Neural progenitor cell (in vitro differentiated cells): ENCODE measurements at regions not wholly inside any gene's neighbourhood (a gene's known extent, or its start where the extent isn't known, plus 50 kb on each side); places are given as distances from the start of the nearest gene placed in this dataset.

Experiments used
- DNase-seq: peaks from one replicate; pipeline ENCODE4 v3.0.0-alpha.2; 2016; ENCODE audit warnings: low spot score
- H2AFZ ChIP-seq: fragments of 200-600 bp; sonication (generic); replicated peaks from 2 replicates; pipeline ENCODE4 v1.6.1; 2016; ENCODE audit warnings: antibody characterized with exemption
- H3F3A ChIP-seq: fragments of 200-600 bp; sonication (generic); 2 replicates; pipeline ENCODE4 v1.6.1; 2016; ENCODE audit warnings: antibody characterized with exemption, low read depth
- H3K27ac ChIP-seq: fragments of 200-600 bp; sonication (generic); 2 replicates; pipeline ENCODE4 v1.5.1; 2016; ENCODE audit warnings: mild to moderate bottlenecking
- H3K27me3 ChIP-seq: fragments of 200-600 bp; sonication (generic); 2 replicates; pipeline ENCODE4 v1.6.1; 2016; ENCODE audit warnings: mild to moderate bottlenecking, moderate library complexity
- H3K36me3 ChIP-seq: fragments of 200-600 bp; sonication (generic); 2 replicates; pipeline ENCODE4 v1.5.1; 2016
- H3K4me1 ChIP-seq: fragments of 200-600 bp; sonication (generic); 2 replicates; pipeline ENCODE4 v1.6.1; 2016; ENCODE audit warnings: mixed run types
- H3K4me2 ChIP-seq: fragments of 200-600 bp; sonication (generic); 2 replicates; pipeline ENCODE4 v1.6.1; 2016
- H3K4me3 ChIP-seq: fragments of 200-600 bp; sonication (generic); 2 replicates; pipeline ENCODE4 v1.5.1; 2016
- H3K79me2 ChIP-seq: fragments of 200-600 bp; sonication (generic); 2 replicates; pipeline ENCODE4 v1.6.1; 2016; ENCODE audit warnings: low read depth
- H3K9ac ChIP-seq: fragments of 200-600 bp; sonication (generic); 2 replicates; pipeline ENCODE4 v1.6.1; 2016
- H3K9me3 ChIP-seq: fragments of 200-600 bp; sonication (generic); 2 replicates; pipeline ENCODE4 v1.5.1; 2016; ENCODE audit warnings: low read depth
- H4K20me1 ChIP-seq: fragments of 200-600 bp; sonication (generic); 2 replicates; pipeline ENCODE4 v1.6.1; 2016; ENCODE audit warnings: low read depth
- H3K27ac Mint-ChIP-seq: 3 replicates; pipeline ENCODE4 v1.8.0; 2021; ENCODE audit warnings: mixed read lengths
- H3K27me3 Mint-ChIP-seq: 2 replicates; pipeline ENCODE4 v1.8.0; 2022; ENCODE audit warnings: low read depth, mild to moderate bottlenecking, inconsistent platforms, moderate library complexity, mixed read lengths; ENCODE audit not compliant: insufficient read depth
- H3K36me3 Mint-ChIP-seq: 3 replicates; pipeline ENCODE4 v1.8.0; 2021; ENCODE audit warnings: mixed read lengths
- H3K4me1 Mint-ChIP-seq: 3 replicates; pipeline ENCODE4 v1.8.0; 2021; ENCODE audit warnings: mixed read lengths
- H3K4me3 Mint-ChIP-seq: 3 replicates; pipeline ENCODE4 v1.8.0; 2021; ENCODE audit warnings: mild to moderate bottlenecking, moderate library complexity, mixed read lengths
- H3K9me3 Mint-ChIP-seq: 3 replicates; pipeline ENCODE4 v1.8.0; 2020; ENCODE audit warnings: mixed read lengths
- CTCF ChIP-seq: fragments of 200-600 bp; sonication (generic); IDR thresholded peaks from 2 replicates; pipeline ENCODE4 v1.5.1; 2017; ENCODE audit warnings: antibody characterized with exemption, mild to moderate bottlenecking
- EZH2 ChIP-seq: fragments of 200-600 bp; sonication (generic); IDR thresholded peaks from 2 replicates; pipeline ENCODE4 v1.6.1; 2017; ENCODE audit warnings: antibody characterized with exemption, mild to moderate bottlenecking, moderate library complexity
- EZH2phosphoT487 ChIP-seq: fragments of 200-600 bp; sonication (generic); IDR thresholded peaks from 2 replicates; pipeline ENCODE4 v1.6.1; 2017; ENCODE audit warnings: antibody characterized with exemption

GRCh38 chr1:60921175-60921574 is 161.2 kb upstream of the NFIA start:
- Histone ChIP-seq H3F3A (peaks cover 16% of the 10 kb centered on the region), H3K4me2 (peak overlapping the region; percentile 55), H3K4me3 (no peak overlapping the region), H3K27me3 (peaks cover 41% of the 10 kb centered on the region), H3K9ac (no peak overlapping the region), H3K9me3 (no peaks in the 10 kb centered on the region), H4K20me1 (peaks cover 14% of the 10 kb centered on the region), H3K27ac (no peak overlapping the region), H2AFZ (no peak overlapping the region), H3K36me3 (no peaks in the 10 kb centered on the region), H3K4me1 (peaks cover 31% of the 10 kb centered on the region), H3K79me2 (no peaks in the 10 kb centered on the region)
- peaks cover 63% of the 10 kb centered on the region for H3K4me1 Mint-ChIP-seq
- no peaks in the 10 kb centered on the region for H3K36me3 Mint-ChIP-seq
- H3K27ac Mint-ChIP-seq: no peak overlapping the region
- no peak for TF ChIP-seq CTCF
- TF ChIP-seq EZH2: no peak
- TF ChIP-seq EZH2phosphoT487: peak; percentile 73
- peak; percentile 83 for DNase-seq
- peaks cover 6% of the 10 kb centered on the region for H3K27me3 Mint-ChIP-seq
- no peak overlapping the region for H3K4me3 Mint-ChIP-seq
- no peaks in the 10 kb centered on the region for H3K9me3 Mint-ChIP-seq

- Histone ChIP-seq H3K36me3 (no peaks in the 10 kb centered on the region), H2AFZ (no peak overlapping the region), H3K4me1 (peaks cover 35% of the 10 kb centered on the region), H3F3A (peaks cover 16% of the 10 kb centered on the region), H4K20me1 (peaks cover 14% of the 10 kb centered on the region), H3K9ac (no peak overlapping the region), H3K9me3 (no peaks in the 10 kb centered on the region), H3K4me2 (peak overlapping the region; percentile 55), H3K27ac (no peak overlapping the region), H3K4me3 (no peak overlapping the region), H3K79me2 (no peaks in the 10 kb centered on the region), H3K27me3 (peaks cover 47% of the 10 kb centered on the region)
- Mint-ChIP-seq H3K27ac (no peak overlapping the region), H3K4me3 (no peak overlapping the region), H3K4me1 (peaks cover 60% of the 10 kb centered on the region), H3K27me3 (peaks cover 9% of the 10 kb centered on the region), H3K9me3 (peaks cover 3% of the 10 kb centered on the region), H3K36me3 (no peaks in the 10 kb centered on the region)
- peak; percentile 16 for TF ChIP-seq EZH2phosphoT487
- no peak for TF ChIP-seq EZH2
- DNase-seq: peak; percentile 52
Observed at GRCh38 chr1:60920561-60920960, 161.8 kb upstream of the NFIA start.

- H3K27ac ChIP-seq: no peak overlapping the region
- no peak overlapping the region for H3K9ac ChIP-seq
- no peaks in the 10 kb centered on the region for H3K36me3 ChIP-seq
- no peak overlapping the region for H2AFZ ChIP-seq
- Mint-ChIP-seq H3K9me3 (peaks cover 4% of the 10 kb centered on the region), H3K27ac (no peak overlapping the region), H3K4me1 (peaks cover 52% of the 10 kb centered on the region), H3K27me3 (peaks cover 15% of the 10 kb centered on the region), H3K36me3 (no peaks in the 10 kb centered on the region), H3K4me3 (no peak overlapping the region)
- H3K27me3 ChIP-seq: peaks cover 59% of the 10 kb centered on the region
- H3K9me3 ChIP-seq: no peaks in the 10 kb centered on the region
- peaks cover 14% of the 10 kb centered on the region for H4K20me1 ChIP-seq
- no peak for TF ChIP-seq CTCF
- TF ChIP-seq EZH2phosphoT487: no peak
- no peak for TF ChIP-seq EZH2
- no peaks in the 10 kb centered on the region for H3K79me2 ChIP-seq
- no peak for DNase-seq
- H3K4me3 ChIP-seq: no peak overlapping the region
- no peak overlapping the region for H3K4me2 ChIP-seq
- H3F3A ChIP-seq: peaks cover 16% of the 10 kb centered on the region
- H3K4me1 ChIP-seq: peaks cover 41% of the 10 kb centered on the region
Observed at GRCh38 chr1:60918867-60919266, 163.5 kb upstream of the NFIA start.

- Mint-ChIP-seq H3K36me3 (no peaks in the 10 kb centered on the region), H3K27me3 (peaks cover 22% of the 10 kb centered on the region), H3K9me3 (peaks cover 4% of the 10 kb centered on the region), H3K4me3 (no peak overlapping the region), H3K4me1 (peaks cover 42% of the 10 kb centered on the region), H3K27ac (no peak overlapping the region)
- no peak overlapping the region for H3K9ac ChIP-seq
- peaks cover 44% of the 10 kb centered on the region for H3K4me1 ChIP-seq
- TF ChIP-seq EZH2phosphoT487 (peak; percentile 96), CTCF (no peak)
- peak overlapping the region; percentile 52 for H3K4me2 ChIP-seq
- peaks cover 22% of the 10 kb centered on the region for H3F3A ChIP-seq
- H3K79me2 ChIP-seq: no peaks in the 10 kb centered on the region
- no peak overlapping the region for H2AFZ ChIP-seq
- H3K36me3 ChIP-seq: no peaks in the 10 kb centered on the region
- H3K9me3 ChIP-seq: no peaks in the 10 kb centered on the region
- H3K27ac ChIP-seq: no peak overlapping the region
- DNase-seq: peak; percentile 85
- peaks cover 46% of the 10 kb centered on the region for H3K27me3 ChIP-seq
- no peak overlapping the region for H3K4me3 ChIP-seq
- peaks cover 14% of the 10 kb centered on the region for H4K20me1 ChIP-seq
Observed at GRCh38 chr1:60916906-60917305, 165.5 kb upstream of the NFIA start.
